IPS-NIHi7 (cell line): ENCODE measurements at regions not wholly inside any gene's neighbourhood (a gene's known extent, or its start where the extent isn't known, plus 50 kb on each side); places are given as distances from the start of the nearest gene placed in this dataset.
"Not testable (repeated sequence)": the region's sequence is repeated elsewhere in the genome, so short reads cannot be mapped to it uniquely, and the experiment has no call there.

Experiments used
- DNase-seq: peaks from one replicate; pipeline ENCODE4 v3.0.0; 2012; ENCODE audit warnings: mixed read lengths; ENCODE audit errors: extremely low spot score

- DNase-seq = not testable (repeated sequence)
Observed at GRCh38 chr3:130151555-130151954, 69.9 kb downstream of the ALG1L2 start.

GRCh38 chr3:130153247-130153646, 71.6 kb downstream of the ALG1L2 start:
- DNase-seq = not testable (repeated sequence)

GRCh38 chr3:130155464-130155863, 73.8 kb downstream of the ALG1L2 start:
- DNase-seq = not testable (repeated sequence)

GRCh38 chr3:130166856-130167255, 85.2 kb downstream of the ALG1L2 start:
- DNase-seq = not testable (repeated sequence)

- DNase-seq = not testable (repeated sequence)
Observed at GRCh38 chr3:130175195-130175594, 93.6 kb downstream of the ALG1L2 start.

GRCh38 chr3:130176476-130177256, 95.0 kb downstream of the ALG1L2 start:
- DNase-seq = not testable (repeated sequence)

GRCh38 chr3:130178835-130179234, 97.2 kb downstream of the ALG1L2 start:
- not testable (repeated sequence) for DNase-seq

GRCh38 chr3:130179353-130179970, 97.8 kb downstream of the ALG1L2 start:
- DNase-seq = not testable (repeated sequence)

GRCh38 chr3:130182475-130182874, 100.8 kb downstream of the ALG1L2 start:
- DNase-seq = not testable (repeated sequence)

GRCh38 chr3:130183689-130184088, 102.1 kb downstream of the ALG1L2 start:
- not testable (repeated sequence) for DNase-seq

- DNase-seq = not testable (repeated sequence)
Observed at GRCh38 chr3:130184152-130185024, 102.8 kb downstream of the ALG1L2 start.

GRCh38 chr3:130201272-130201671, 119.6 kb downstream of the ALG1L2 start:
- DNase-seq = not testable (repeated sequence)

GRCh38 chr3:130203633-130204032, 122.0 kb downstream of the ALG1L2 start:
- not testable (repeated sequence) for DNase-seq

GRCh38 chr3:130227540-130227939, 117.9 kb upstream of the COL6A5 start:
- DNase-seq = no peak

GRCh38 chr3:130242850-130243569, 102.5 kb upstream of the COL6A5 start:
- no peak for DNase-seq

GRCh38 chr3:130243808-130244207, 101.7 kb upstream of the COL6A5 start:
- DNase-seq = no peak

- no peak for DNase-seq
Observed at GRCh38 chr3:130250982-130251381, 94.5 kb upstream of the COL6A5 start.

GRCh38 chr3:130255442-130255841, 90.0 kb upstream of the COL6A5 start:
- DNase-seq = no peak

- DNase-seq = no peak
Observed at GRCh38 chr3:130256821-130257340, 88.6 kb upstream of the COL6A5 start.

- DNase-seq = no peak
Observed at GRCh38 chr3:130258532-130258952, 86.9 kb upstream of the COL6A5 start.
